ENCODE measurements at regions not wholly inside any gene's neighbourhood (a gene's known extent, or its start where the extent isn't known, plus 50 kb on each side); places are given as distances from the start of the nearest gene placed in this dataset.

- no peak for TF ChIP-seq CTCF (optimal IDR thresholded peaks at IDR 0.05 in 1 of 3, IDR thresholded peaks at IDR 0.05 in 1 of 3, conservative IDR thresholded peaks at IDR 0.05 in 1 of 3; ENCODE audit: extremely low read depth in 1 of 3, insufficient read depth in 2 of 3, low read length in 3 of 3)
- no peak for TF ChIP-seq EZH2 (IDR thresholded peaks at IDR 0.05; ENCODE audit: low read length)
- no peaks in the 10 kb centered on the region for H3K36me3 ChIP-seq (ENCODE audit: control insufficient read depth in 2 of 2, extremely low read depth in 1 of 2, insufficient read depth in 2 of 2, low read length in 2 of 2)
- FAIRE-seq = no peak
Observed at GRCh38 chr7:85287106-85287825, 100.4 kb upstream of the SEMA3D start.

GRCh38 chr7:85286446-85286845 is 99.6 kb upstream of the SEMA3D start:
- no peak overlapping the region for H2AFZ ChIP-seq (ENCODE audit: control insufficient read depth, low read length)
- TF ChIP-seq EZH2 (IDR thresholded peaks at IDR 0.05; ENCODE audit: low read length) = no peak
- no peak for TF ChIP-seq CTCF (optimal IDR thresholded peaks at IDR 0.05 in 1 of 3, IDR thresholded peaks at IDR 0.05 in 1 of 3, conservative IDR thresholded peaks at IDR 0.05 in 1 of 3; ENCODE audit: extremely low read depth in 1 of 3, insufficient read depth in 2 of 3, low read length in 3 of 3)
- no peaks in the 10 kb centered on the region for H3K9me3 ChIP-seq (ENCODE audit: control insufficient read depth, low read depth, low read length)
- no peak overlapping the region for H3K4me3 ChIP-seq (ENCODE audit: control insufficient read depth in 2 of 3, extremely low read depth in 1 of 3, insufficient read depth in 2 of 3, low read depth in 1 of 3, low read length in 3 of 3)
- no peaks in the 10 kb centered on the region for H3K9me1 ChIP-seq (ENCODE audit: control insufficient read depth, extremely low read depth, insufficient read depth, low read length)
- no peak overlapping the region for H3K27ac ChIP-seq (ENCODE audit: control insufficient read depth, insufficient read depth, low read length)
- no peak for FAIRE-seq
- dilution Hi-C loops (cut with MboI; ENCODE audit: extremely low pct_ligation_motif_present, low sequenced_read_pairs) = no loop called here
- H3K36me3 ChIP-seq (ENCODE audit: control insufficient read depth in 2 of 2, extremely low read depth in 1 of 2, insufficient read depth in 2 of 2, low read length in 2 of 2) = no peaks in the 10 kb centered on the region
- H3K79me2 ChIP-seq (ENCODE audit: control insufficient read depth, insufficient read depth, low read length) = no peaks in the 10 kb centered on the region
- DNase-seq (ENCODE audit: low read depth, low spot score) = no peak
- no peaks in the 10 kb centered on the region for H4K20me1 ChIP-seq (ENCODE audit: control insufficient read depth, extremely low read depth, insufficient read depth, low read length)
- peaks cover 3% of the 10 kb centered on the region for H3K27me3 ChIP-seq (ENCODE audit: control insufficient read depth, extremely low read depth, insufficient read depth, low read length)
- no peaks in the 10 kb centered on the region for H3K4me1 ChIP-seq (ENCODE audit: control insufficient read depth, extremely low read depth, insufficient read depth, low read length)
- no peak overlapping the region for H3K4me2 ChIP-seq (ENCODE audit: control insufficient read depth, extremely low read depth, insufficient read depth, low read depth, low read length)
- H3K9ac ChIP-seq (ENCODE audit: control insufficient read depth, extremely low read depth, insufficient read depth, low read length) = no peak overlapping the region

More at GRCh38 chr7:85287106-85287825, 100.4 kb upstream of the SEMA3D start:
- Histone ChIP-seq H3K4me2 (ENCODE audit: control insufficient read depth, extremely low read depth, insufficient read depth, low read depth, low read length) (no peak overlapping the region), H3K9ac (ENCODE audit: control insufficient read depth, extremely low read depth, insufficient read depth, low read length) (no peak overlapping the region), H3K27me3 (ENCODE audit: control insufficient read depth, extremely low read depth, insufficient read depth, low read length) (peaks cover 3% of the 10 kb centered on the region), H2AFZ (ENCODE audit: control insufficient read depth, low read length) (no peak overlapping the region), H4K20me1 (ENCODE audit: control insufficient read depth, extremely low read depth, insufficient read depth, low read length) (no peaks in the 10 kb centered on the region), H3K4me1 (ENCODE audit: control insufficient read depth, extremely low read depth, insufficient read depth, low read length) (no peaks in the 10 kb centered on the region), H3K9me1 (ENCODE audit: control insufficient read depth, extremely low read depth, insufficient read depth, low read length) (no peaks in the 10 kb centered on the region), H3K79me2 (ENCODE audit: control insufficient read depth, insufficient read depth, low read length) (no peaks in the 10 kb centered on the region), H3K4me3 (ENCODE audit: control insufficient read depth in 2 of 3, extremely low read depth in 1 of 3, insufficient read depth in 2 of 3, low read depth in 1 of 3, low read length in 3 of 3) (no peak overlapping the region), H3K27ac (ENCODE audit: control insufficient read depth, insufficient read depth, low read length) (no peak overlapping the region), H3K9me3 (ENCODE audit: control insufficient read depth, low read depth, low read length) (no peaks in the 10 kb centered on the region)
- dilution Hi-C loops (cut with MboI; ENCODE audit: extremely low pct_ligation_motif_present, low sequenced_read_pairs) = no loop called here
- no peak for DNase-seq (ENCODE audit: low read depth, low spot score)

Data from keratinocyte (primary cell).